ENCODE measurements at regions not wholly inside any gene's neighbourhood (a gene's known extent, or its start where the extent isn't known, plus 50 kb on each side); places are given as distances from the start of the nearest gene placed in this dataset.

GRCh38 chr6:4308364-4308763 is 173.0 kb upstream of the ECI2 start:
- no peak for TF ChIP-seq SNAI2 (CRISPR knock-in tag; IDR thresholded peaks at IDR 0.05)
- no peak for TF ChIP-seq ARNTL (CRISPR knock-in tag; IDR thresholded peaks at IDR 0.05; ENCODE audit: borderline replicate concordance, low read depth)
- ATAC-seq, result no peak

GRCh38 chr6:4304927-4305455 is 169.6 kb upstream of the ECI2 start:
- no peak for TF ChIP-seq CREB5 (CRISPR knock-in tag; IDR thresholded peaks at IDR 0.05; ENCODE audit: low read depth)
- TF ChIP-seq ZC3H10 (CRISPR knock-in tag; IDR thresholded peaks at IDR 0.05), result no peak
- ATAC-seq, result no peak

- no peak for TF ChIP-seq ISL1 (CRISPR knock-in tag; IDR thresholded peaks at IDR 0.05)
- TF ChIP-seq TCF4 (CRISPR knock-in tag; IDR thresholded peaks at IDR 0.05; ENCODE audit: borderline replicate concordance), result no peak
- TF ChIP-seq OSR1 (CRISPR knock-in tag; IDR thresholded peaks at IDR 0.05), result no peak
- no peak for TF ChIP-seq ZNF70 (CRISPR knock-in tag; IDR thresholded peaks at IDR 0.05)
- TF ChIP-seq CSDC2 (CRISPR knock-in tag; IDR thresholded peaks at IDR 0.05), result no peak
- no peak for TF ChIP-seq ARNTL (CRISPR knock-in tag; IDR thresholded peaks at IDR 0.05; ENCODE audit: borderline replicate concordance, low read depth)
- TF ChIP-seq ZC3H10 (CRISPR knock-in tag; IDR thresholded peaks at IDR 0.05), result no peak
- no peak for TF ChIP-seq ZNF8 (CRISPR knock-in tag; IDR thresholded peaks at IDR 0.05)
- TF ChIP-seq ZNF565 (CRISPR knock-in tag; conservative IDR thresholded peaks at IDR 0.05; ENCODE audit: low read depth), result no peak
- TF ChIP-seq PATZ1 (CRISPR knock-in tag; IDR thresholded peaks at IDR 0.05; ENCODE audit: borderline replicate concordance), result no peak
- no peak for ATAC-seq
Measured at GRCh38 chr6:4303638-4304037, 168.3 kb upstream of the ECI2 start.

GRCh38 chr6:4302524-4302923 is 167.1 kb upstream of the ECI2 start:
- no peak for TF ChIP-seq PATZ1 (CRISPR knock-in tag; IDR thresholded peaks at IDR 0.05; ENCODE audit: borderline replicate concordance)
- TF ChIP-seq ZNF70 (CRISPR knock-in tag; IDR thresholded peaks at IDR 0.05), result no peak
- no peak for TF ChIP-seq GLIS3 (CRISPR knock-in tag; IDR thresholded peaks at IDR 0.05)
- TF ChIP-seq ZFP3 (CRISPR knock-in tag; IDR thresholded peaks at IDR 0.05), result no peak
- no peak for TF ChIP-seq RARB (CRISPR knock-in tag; IDR thresholded peaks at IDR 0.05)
- TF ChIP-seq TCF4 (CRISPR knock-in tag; IDR thresholded peaks at IDR 0.05; ENCODE audit: borderline replicate concordance), result no peak
- no peak for TF ChIP-seq OSR1 (CRISPR knock-in tag; IDR thresholded peaks at IDR 0.05)
- TF ChIP-seq PPARA (CRISPR knock-in tag; IDR thresholded peaks at IDR 0.05; ENCODE audit: borderline replicate concordance), result no peak
- no peak for ATAC-seq

GRCh38 chr6:4301871-4302270 is 166.5 kb upstream of the ECI2 start:
- no peak for ATAC-seq
- TF ChIP-seq CSDC2 (CRISPR knock-in tag; IDR thresholded peaks at IDR 0.05), result no peak
- TF ChIP-seq ZFP30 (CRISPR knock-in tag; IDR thresholded peaks at IDR 0.05), result no peak
- TF ChIP-seq POU6F1 (CRISPR knock-in tag; IDR thresholded peaks at IDR 0.05; ENCODE audit: borderline replicate concordance, low read depth), result no peak
- TF ChIP-seq CSRNP3 (CRISPR knock-in tag; IDR thresholded peaks at IDR 0.05), result no peak

Measured in SK-N-SH treated with all-trans-retinoic acid at 6 μM for 48 hours (cell line).